ENCODE measurements at regions not wholly inside any gene's neighbourhood (a gene's known extent, or its start where the extent isn't known, plus 50 kb on each side); places are given as distances from the start of the nearest gene placed in this dataset.

DNA sequence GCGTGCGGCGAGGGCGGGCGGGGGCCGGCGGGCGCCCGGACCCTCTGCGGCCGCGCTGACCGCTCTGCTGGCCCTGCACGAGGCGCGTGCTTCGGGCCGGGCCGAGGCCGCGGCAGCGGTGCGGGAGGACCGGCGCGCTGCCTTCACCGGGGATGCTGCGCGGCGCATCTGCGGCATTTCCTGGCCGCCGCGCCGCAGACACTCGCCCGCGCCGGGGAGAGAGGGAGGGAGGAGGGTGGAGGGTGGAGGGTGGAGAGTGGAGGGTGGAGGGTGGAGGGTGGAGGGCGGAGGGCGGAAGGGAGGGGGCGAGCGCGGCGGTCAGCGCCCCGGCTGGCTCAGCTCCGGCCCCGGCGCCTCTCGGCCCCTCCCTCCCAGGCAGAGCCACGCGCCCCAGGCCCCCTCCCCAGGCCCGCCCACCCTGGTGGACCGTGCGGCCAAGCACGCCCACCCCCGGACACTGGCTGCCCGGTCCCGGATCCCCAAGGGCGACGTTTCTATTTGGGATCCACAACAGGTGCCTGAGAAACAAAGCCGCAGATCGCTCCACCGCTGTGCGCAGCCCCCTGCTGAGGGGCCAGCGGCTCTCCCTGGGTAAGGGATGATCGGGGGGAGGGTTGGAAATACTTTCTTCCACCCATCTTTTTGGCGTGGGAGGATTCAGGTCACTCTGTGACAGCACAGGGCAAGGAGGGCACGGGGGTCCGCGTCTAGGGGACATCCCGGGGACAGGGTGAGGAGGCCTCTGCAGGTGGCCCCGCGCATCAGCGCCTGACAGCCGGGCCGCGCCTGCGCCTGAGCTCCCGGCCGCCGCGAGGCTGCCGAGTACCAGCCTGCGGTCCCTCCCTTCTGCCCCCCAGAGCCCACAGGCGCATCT is 111.2 kb upstream of the BEND6 start:
- no peaks in the 10 kb centered on the region for H3K36me3 ChIP-seq (ENCODE audit: control insufficient read depth in 4 of 4, insufficient read depth in 3 of 4, low read depth in 1 of 4, low read length in 3 of 4)
- TF ChIP-seq EGR1 (IDR thresholded peaks at IDR 0.05; ENCODE audit: low read depth in 2 of 2) (no peak), RAD21 (IDR thresholded peaks at IDR 0.05) (peak in 1 of 2 donors; percentile 39)
- TF ChIP-seq, protein P1, sequence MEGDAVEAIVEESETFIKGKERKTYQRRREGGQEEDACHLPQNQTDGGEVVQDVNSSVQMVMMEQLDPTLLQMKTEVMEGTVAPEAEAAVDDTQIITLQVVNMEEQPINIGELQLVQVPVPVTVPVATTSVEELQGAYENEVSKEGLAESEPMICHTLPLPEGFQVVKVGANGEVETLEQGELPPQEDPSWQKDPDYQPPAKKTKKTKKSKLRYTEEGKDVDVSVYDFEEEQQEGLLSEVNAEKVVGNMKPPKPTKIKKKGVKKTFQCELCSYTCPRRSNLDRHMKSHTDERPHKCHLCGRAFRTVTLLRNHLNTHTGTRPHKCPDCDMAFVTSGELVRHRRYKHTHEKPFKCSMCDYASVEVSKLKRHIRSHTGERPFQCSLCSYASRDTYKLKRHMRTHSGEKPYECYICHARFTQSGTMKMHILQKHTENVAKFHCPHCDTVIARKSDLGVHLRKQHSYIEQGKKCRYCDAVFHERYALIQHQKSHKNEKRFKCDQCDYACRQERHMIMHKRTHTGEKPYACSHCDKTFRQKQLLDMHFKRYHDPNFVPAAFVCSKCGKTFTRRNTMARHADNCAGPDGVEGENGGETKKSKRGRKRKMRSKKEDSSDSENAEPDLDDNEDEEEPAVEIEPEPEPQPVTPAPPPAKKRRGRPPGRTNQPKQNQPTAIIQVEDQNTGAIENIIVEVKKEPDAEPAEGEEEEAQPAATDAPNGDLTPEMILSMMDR (IDR thresholded peaks at IDR 0.05; ENCODE audit: low read depth, low read length, missing input control), result peak; percentile 5
- WGBS, result 2% methylated on average over 87 of the region's 87 CpGs
- no peak overlapping the region for H3K9ac ChIP-seq (ENCODE audit: low read depth in 1 of 2, low read length in 2 of 2)
- H3K4me1 ChIP-seq (ENCODE audit: control insufficient read depth in 4 of 4, insufficient read depth in 4 of 4, low read length in 3 of 4), result peaks cover 0 to 14% (median 10%) of the 10 kb centered on the region in 4 donors
- H3K4me3 ChIP-seq (ENCODE audit: low read depth in 1 of 3, low read length in 3 of 3), result peak overlapping the region; percentile 45 to 60 (median 50)
- no peaks in the 10 kb centered on the region for H3K9me3 ChIP-seq (ENCODE audit: control insufficient read depth in 4 of 4, low read length in 3 of 4)
- H3K27ac ChIP-seq (ENCODE audit: low read depth in 1 of 2, low read length in 2 of 2), result peak overlapping the region; percentile 31 to 38
- peaks cover 0 to 10% (median 6%) of the 10 kb centered on the region in 4 donors for H3K27me3 ChIP-seq (ENCODE audit: control insufficient read depth in 4 of 4, insufficient read depth in 4 of 4, low read length in 3 of 4)
- peak; percentile 58 for DNase-seq (ENCODE audit: low spot score)

GRCh38 chr6:56842686-56843475 is 112.0 kb upstream of the BEND6 start:
- H3K27ac ChIP-seq (ENCODE audit: low read depth in 1 of 2, low read length in 2 of 2), result peak overlapping the region in 1 of 2 donors; percentile 42
- H3K9ac ChIP-seq (ENCODE audit: low read depth in 1 of 2, low read length in 2 of 2), result peak overlapping the region in 1 of 2 donors; percentile 59
- no peaks in the 10 kb centered on the region for H3K9me3 ChIP-seq (ENCODE audit: control insufficient read depth in 4 of 4, low read length in 3 of 4)
- H3K4me1 ChIP-seq (ENCODE audit: control insufficient read depth in 4 of 4, insufficient read depth in 4 of 4, low read length in 3 of 4), result peaks cover 0 to 14% (median 10%) of the 10 kb centered on the region in 4 donors
- H3K36me3 ChIP-seq (ENCODE audit: control insufficient read depth in 4 of 4, insufficient read depth in 3 of 4, low read depth in 1 of 4, low read length in 3 of 4), result no peaks in the 10 kb centered on the region
- no peak for DNase-seq (ENCODE audit: low spot score)
- no peak for TF ChIP-seq NR2F2 (IDR thresholded peaks at IDR 0.05)
- no peak for TF ChIP-seq YY1 (IDR thresholded peaks at IDR 0.05)
- TF ChIP-seq JUND (IDR thresholded peaks at IDR 0.05), result no peak
- TF ChIP-seq TAF1 (conservative IDR thresholded peaks at IDR 0.05), result no peak
- TF ChIP-seq HNF4A (conservative IDR thresholded peaks at IDR 0.05), result no peak
- TF ChIP-seq, protein P1 (IDR thresholded peaks at IDR 0.05; ENCODE audit: low read depth, low read length, missing input control), result no peak
- TF ChIP-seq RAD21 (IDR thresholded peaks at IDR 0.05), result no peak
- TF ChIP-seq FOXA1 (IDR thresholded peaks at IDR 0.05), result no peak
- TF ChIP-seq, protein P2, sequence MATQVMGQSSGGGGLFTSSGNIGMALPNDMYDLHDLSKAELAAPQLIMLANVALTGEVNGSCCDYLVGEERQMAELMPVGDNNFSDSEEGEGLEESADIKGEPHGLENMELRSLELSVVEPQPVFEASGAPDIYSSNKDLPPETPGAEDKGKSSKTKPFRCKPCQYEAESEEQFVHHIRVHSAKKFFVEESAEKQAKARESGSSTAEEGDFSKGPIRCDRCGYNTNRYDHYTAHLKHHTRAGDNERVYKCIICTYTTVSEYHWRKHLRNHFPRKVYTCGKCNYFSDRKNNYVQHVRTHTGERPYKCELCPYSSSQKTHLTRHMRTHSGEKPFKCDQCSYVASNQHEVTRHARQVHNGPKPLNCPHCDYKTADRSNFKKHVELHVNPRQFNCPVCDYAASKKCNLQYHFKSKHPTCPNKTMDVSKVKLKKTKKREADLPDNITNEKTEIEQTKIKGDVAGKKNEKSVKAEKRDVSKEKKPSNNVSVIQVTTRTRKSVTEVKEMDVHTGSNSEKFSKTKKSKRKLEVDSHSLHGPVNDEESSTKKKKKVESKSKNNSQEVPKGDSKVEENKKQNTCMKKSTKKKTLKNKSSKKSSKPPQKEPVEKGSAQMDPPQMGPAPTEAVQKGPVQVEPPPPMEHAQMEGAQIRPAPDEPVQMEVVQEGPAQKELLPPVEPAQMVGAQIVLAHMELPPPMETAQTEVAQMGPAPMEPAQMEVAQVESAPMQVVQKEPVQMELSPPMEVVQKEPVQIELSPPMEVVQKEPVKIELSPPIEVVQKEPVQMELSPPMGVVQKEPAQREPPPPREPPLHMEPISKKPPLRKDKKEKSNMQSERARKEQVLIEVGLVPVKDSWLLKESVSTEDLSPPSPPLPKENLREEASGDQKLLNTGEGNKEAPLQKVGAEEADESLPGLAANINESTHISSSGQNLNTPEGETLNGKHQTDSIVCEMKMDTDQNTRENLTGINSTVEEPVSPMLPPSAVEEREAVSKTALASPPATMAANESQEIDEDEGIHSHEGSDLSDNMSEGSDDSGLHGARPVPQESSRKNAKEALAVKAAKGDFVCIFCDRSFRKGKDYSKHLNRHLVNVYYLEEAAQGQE (IDR thresholded peaks at IDR 0.05), result no peak
- TF ChIP-seq FOXA2 (IDR thresholded peaks at IDR 0.05), result no peak
- TF ChIP-seq GABPA (IDR thresholded peaks at IDR 0.05 in 1 of 2, conservative IDR thresholded peaks at IDR 0.05 in 1 of 2), result no peak
- H3K4me3 ChIP-seq (ENCODE audit: low read depth in 1 of 3, low read length in 3 of 3), result peak overlapping the region in 2 of 3 donors; percentile 58 to 60
- 5% methylated on average over 47 of the region's 47 CpGs for WGBS
- H3K27me3 ChIP-seq (ENCODE audit: control insufficient read depth in 4 of 4, insufficient read depth in 4 of 4, low read length in 3 of 4), result peaks cover 0 to 13% (median 6%) of the 10 kb centered on the region in 4 donors
